C4-2B (cell line): ENCODE measurements at regions not wholly inside any gene's neighbourhood (a gene's known extent, or its start where the extent isn't known, plus 50 kb on each side); places are given as distances from the start of the nearest gene placed in this dataset.

ENCODE experiments used
- H3K27ac ChIP-seq: fragments of 450-650 bp; 2 replicates; pipeline ENCODE4 v1.5.1; 2017
- CTCF ChIP-seq: fragments of 450-650 bp; conservative IDR thresholded peaks from 2 replicates; pipeline ENCODE4 v1.5.1; 2017; ENCODE audit warnings: mild to moderate bottlenecking
- ZFX ChIP-seq: fragments of 450-650 bp; IDR thresholded peaks from 2 replicates; pipeline ENCODE4 v1.6.1; 2017

DNA sequence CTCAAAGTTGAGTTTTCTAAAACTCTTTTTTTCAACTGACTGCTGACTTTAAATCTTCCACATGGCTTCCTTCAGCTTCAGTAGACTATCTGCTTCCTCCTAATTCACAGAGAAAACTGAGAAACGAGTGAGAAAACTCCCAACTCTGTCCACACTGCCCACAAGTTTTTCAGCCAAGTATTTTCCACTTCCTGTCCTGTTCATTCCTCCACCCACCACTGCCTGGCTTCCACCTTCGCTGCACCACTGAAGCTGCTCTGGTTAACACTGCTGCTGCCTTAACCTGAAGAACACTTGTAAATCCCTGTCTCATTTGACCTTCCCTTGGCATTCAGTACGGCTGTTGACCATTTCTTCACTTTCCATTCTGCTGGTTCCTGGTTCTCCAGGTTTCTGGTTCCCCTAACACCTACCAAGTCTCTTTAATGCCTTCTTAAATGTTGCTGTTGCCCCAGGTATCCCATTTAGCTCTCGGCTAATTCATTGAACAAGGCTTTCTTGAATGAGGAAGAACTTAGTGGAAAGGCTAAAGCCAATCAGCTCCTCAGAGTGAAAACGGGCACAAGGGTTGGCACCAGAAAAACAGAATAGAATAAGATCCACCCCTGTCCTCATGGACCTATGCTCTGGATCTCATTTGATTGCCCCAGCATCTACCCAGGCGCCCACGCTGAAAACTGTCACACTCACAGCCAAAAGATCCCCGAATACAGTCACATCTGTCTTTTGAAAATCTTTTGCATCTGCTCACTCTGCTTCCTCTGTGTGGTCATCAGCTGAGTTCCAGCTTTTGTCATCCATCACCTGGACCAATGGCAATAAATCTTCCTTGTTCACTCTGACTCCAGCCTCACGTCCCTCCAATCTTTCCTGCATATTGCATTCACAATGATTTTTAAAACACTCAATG is 104.4 kb upstream of the TAB2 start:
- no peak for TF ChIP-seq ZFX
- TF ChIP-seq CTCF: no peak
- no peak overlapping the region for H3K27ac ChIP-seq

GRCh38 chr6:149213829-149214228 is 103.7 kb upstream of the TAB2 start:
- TF ChIP-seq ZFX (no peak), CTCF (no peak)
- H3K27ac ChIP-seq: no peak overlapping the region

DNA sequence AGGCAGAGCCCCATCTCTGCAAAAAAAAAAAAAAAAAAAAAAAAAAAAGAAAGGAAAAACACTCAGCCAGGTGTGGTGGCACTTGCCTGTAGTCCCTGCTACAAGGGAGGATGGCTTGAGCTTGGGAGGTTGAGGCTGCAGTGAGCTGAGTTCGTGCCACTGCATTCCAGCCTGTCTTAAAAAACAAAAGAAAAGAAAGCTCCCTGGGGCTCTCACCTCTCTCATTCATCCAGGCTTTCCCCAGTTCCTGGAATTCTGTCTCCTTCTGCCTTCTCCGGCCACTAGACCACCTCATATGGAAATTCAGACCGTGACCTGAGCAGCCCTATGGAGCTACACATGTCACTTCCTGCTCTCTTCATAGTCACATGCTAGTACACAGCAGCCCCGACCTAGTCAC is 101.1 kb upstream of the TAB2 start:
- H3K27ac ChIP-seq: no peak overlapping the region
- TF ChIP-seq ZFX: no peak
- no peak for TF ChIP-seq CTCF

DNA sequence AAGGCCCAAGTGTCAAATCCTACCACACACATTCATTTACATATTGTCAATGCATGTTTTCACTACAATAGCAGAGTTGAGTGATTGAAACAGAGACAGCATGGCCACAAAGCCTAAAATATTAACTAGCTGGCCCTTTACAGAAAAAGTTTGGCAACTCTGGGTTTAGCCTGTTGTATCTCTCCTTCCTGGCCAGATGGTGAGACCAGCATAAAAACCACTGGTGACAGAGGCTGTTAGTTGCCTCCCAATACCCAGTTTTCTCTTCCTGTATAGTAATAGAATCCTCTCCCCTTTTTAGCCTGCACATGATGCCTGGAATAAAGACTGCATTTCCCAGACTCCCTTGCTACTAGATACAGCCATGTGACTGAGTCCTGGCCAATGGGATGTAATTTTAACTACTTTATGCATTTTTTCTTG is 100.0 kb upstream of the TAB2 start:
- H3K27ac ChIP-seq: no peak overlapping the region
- no peak for TF ChIP-seq CTCF
- TF ChIP-seq ZFX: no peak

DNA sequence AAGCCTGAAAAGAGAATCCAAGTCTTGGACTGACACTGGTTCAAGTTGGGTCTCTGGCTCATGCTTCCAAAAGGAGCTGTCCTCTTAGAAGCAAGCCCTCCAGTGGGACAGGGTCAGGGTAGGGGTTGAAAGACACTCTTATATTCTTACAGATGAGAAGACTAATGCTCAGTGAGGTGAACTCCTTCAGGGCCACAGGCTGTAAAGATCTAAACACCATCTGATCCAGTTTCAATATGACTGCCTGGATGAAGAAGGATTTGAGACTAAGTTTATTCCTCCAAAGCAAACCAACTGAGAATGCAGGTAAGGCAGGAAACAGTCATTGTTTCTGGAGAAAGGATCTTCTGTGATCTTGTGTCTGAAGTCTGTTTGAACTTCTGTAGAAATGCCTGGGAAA is 99.0 kb upstream of the TAB2 start:
- no peak overlapping the region for H3K27ac ChIP-seq
- no peak for TF ChIP-seq ZFX
- no peak for TF ChIP-seq CTCF

GRCh38 chr6:149218915-149219314 is 98.6 kb upstream of the TAB2 start:
- H3K27ac ChIP-seq: no peak overlapping the region
- TF ChIP-seq ZFX (no peak), CTCF (no peak)

GRCh38 chr6:149220882-149221773 is 96.4 kb upstream of the TAB2 start:
- H3K27ac ChIP-seq: no peak overlapping the region
- no peak for TF ChIP-seq CTCF
- TF ChIP-seq ZFX: no peak
